Ishikawa (cell line): ENCODE measurements at regions not wholly inside any gene's neighbourhood (a gene's known extent, or its start where the extent isn't known, plus 50 kb on each side); places are given as distances from the start of the nearest gene placed in this dataset.

ENCODE experiments used
- CEBPB ChIP-seq: IDR thresholded peaks from 2 replicates; pipeline ENCODE4 v1.6.1; 2012
- CREB1 ChIP-seq: IDR thresholded peaks from 2 replicates; pipeline ENCODE4 v1.6.1; 2012; ENCODE audit warnings: low read depth
- EGR1 ChIP-seq: IDR thresholded peaks from 2 replicates; pipeline ENCODE4 v1.6.1; 2012
- EP300 ChIP-seq: IDR thresholded peaks from 2 replicates; pipeline ENCODE4 v1.6.1; 2012; ENCODE audit warnings: borderline replicate concordance
- FOXM1 ChIP-seq: IDR thresholded peaks from 2 replicates; pipeline ENCODE4 v1.6.1; 2012; ENCODE audit warnings: low read depth, borderline replicate concordance
- NFIC ChIP-seq: IDR thresholded peaks from 2 replicates; pipeline ENCODE4 v1.6.1; 2012
- RAD21 ChIP-seq: IDR thresholded peaks from 2 replicates; pipeline ENCODE4 v1.6.1; 2012; ENCODE audit warnings: low read depth
- TAF1 ChIP-seq: IDR thresholded peaks from 2 replicates; pipeline ENCODE4 v1.6.1; 2012; ENCODE audit warnings: low read depth, mild to moderate bottlenecking
- TCF12 ChIP-seq: IDR thresholded peaks from 2 replicates; pipeline ENCODE4 v1.6.1; 2012; ENCODE audit warnings: low read depth
- TEAD4 ChIP-seq: IDR thresholded peaks from 2 replicates; pipeline ENCODE4 v1.6.1; 2012
- YY1 ChIP-seq: IDR thresholded peaks from 2 replicates; pipeline ENCODE4 v1.6.1; 2012; ENCODE audit warnings: low read depth
- ZBTB7A ChIP-seq: IDR thresholded peaks from 2 replicates; pipeline ENCODE4 v1.6.1; 2012; ENCODE audit warnings: low read depth
- TF ChIP-seq, protein P1 (sequence below): IDR thresholded peaks from 2 replicates; pipeline ENCODE4 v1.6.1; 2012; ENCODE audit warnings: low read depth, mild to moderate bottlenecking
- TF ChIP-seq, protein P2 (sequence below): IDR thresholded peaks from 2 replicates; pipeline ENCODE4 v1.6.1; 2012
- TF ChIP-seq, protein P3 (sequence below): IDR thresholded peaks from 2 replicates; pipeline ENCODE4 v1.6.1; 2012

DNA sequence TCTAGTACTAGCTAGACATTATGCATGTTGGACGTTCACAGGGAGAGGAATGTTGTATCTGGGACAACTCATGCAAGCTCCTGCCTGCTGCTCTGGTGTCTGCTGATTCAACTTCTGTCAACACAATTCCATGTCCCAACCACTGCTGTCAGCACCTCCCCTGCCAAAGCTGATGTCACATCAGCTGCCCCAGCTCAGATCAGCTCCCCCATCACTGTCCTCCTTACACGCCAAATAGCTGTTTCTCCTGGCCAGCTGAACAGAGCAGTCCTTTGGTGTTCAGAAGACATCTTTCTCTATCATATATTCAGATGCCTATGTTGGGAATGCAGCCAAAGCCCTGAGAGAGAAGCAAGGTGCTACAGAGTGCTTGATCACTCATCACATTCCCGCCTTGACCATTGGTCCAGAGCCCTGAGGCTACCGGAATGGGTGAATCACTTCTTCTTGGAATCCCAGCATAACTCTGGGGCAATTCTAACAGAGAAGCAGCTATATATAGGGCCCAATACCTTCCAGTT is 223.3 kb downstream of the SEC61B start:
- TF ChIP-seq, protein P1, sequence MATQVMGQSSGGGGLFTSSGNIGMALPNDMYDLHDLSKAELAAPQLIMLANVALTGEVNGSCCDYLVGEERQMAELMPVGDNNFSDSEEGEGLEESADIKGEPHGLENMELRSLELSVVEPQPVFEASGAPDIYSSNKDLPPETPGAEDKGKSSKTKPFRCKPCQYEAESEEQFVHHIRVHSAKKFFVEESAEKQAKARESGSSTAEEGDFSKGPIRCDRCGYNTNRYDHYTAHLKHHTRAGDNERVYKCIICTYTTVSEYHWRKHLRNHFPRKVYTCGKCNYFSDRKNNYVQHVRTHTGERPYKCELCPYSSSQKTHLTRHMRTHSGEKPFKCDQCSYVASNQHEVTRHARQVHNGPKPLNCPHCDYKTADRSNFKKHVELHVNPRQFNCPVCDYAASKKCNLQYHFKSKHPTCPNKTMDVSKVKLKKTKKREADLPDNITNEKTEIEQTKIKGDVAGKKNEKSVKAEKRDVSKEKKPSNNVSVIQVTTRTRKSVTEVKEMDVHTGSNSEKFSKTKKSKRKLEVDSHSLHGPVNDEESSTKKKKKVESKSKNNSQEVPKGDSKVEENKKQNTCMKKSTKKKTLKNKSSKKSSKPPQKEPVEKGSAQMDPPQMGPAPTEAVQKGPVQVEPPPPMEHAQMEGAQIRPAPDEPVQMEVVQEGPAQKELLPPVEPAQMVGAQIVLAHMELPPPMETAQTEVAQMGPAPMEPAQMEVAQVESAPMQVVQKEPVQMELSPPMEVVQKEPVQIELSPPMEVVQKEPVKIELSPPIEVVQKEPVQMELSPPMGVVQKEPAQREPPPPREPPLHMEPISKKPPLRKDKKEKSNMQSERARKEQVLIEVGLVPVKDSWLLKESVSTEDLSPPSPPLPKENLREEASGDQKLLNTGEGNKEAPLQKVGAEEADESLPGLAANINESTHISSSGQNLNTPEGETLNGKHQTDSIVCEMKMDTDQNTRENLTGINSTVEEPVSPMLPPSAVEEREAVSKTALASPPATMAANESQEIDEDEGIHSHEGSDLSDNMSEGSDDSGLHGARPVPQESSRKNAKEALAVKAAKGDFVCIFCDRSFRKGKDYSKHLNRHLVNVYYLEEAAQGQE, result no peak
- TF ChIP-seq EGR1 (no peak), CREB1 (no peak), TEAD4 (no peak), FOXM1 (no peak), ZBTB7A (no peak), EP300 (no peak), YY1 (no peak), TCF12 (no peak), NFIC (no peak), RAD21 (no peak), CEBPB (no peak)
- TF ChIP-seq, protein P2, sequence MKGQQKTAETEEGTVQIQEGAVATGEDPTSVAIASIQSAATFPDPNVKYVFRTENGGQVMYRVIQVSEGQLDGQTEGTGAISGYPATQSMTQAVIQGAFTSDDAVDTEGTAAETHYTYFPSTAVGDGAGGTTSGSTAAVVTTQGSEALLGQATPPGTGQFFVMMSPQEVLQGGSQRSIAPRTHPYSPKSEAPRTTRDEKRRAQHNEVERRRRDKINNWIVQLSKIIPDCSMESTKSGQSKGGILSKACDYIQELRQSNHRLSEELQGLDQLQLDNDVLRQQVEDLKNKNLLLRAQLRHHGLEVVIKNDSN, result no peak
- TF ChIP-seq, protein P3, sequence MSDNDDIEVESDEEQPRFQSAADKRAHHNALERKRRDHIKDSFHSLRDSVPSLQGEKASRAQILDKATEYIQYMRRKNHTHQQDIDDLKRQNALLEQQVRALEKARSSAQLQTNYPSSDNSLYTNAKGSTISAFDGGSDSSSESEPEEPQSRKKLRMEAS, result no peak

DNA sequence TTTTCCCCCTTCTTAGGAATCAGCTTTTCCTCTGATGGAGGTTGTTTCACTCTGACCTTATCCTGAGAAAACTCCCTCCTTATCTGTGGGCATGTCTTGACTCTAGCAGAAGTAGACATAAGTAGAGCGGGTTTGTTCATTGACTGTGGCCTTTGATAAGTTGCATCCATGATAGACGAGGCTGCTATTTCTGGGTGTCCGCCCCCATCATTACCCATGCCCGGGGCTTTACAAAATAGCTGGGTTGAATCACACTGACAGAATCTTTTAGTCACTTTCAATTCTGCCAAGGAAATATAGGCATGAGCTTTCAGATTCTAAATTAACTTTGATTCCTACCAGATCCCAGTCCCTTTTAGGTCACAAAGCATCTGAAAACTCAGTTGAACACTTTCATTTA is 223.8 kb downstream of the SEC61B start:
- TF ChIP-seq CREB1 (no peak), EGR1 (no peak), EP300 (no peak), CEBPB (no peak), ZBTB7A (no peak), RAD21 (no peak), NFIC (no peak), TEAD4 (no peak)
- TF ChIP-seq, protein P3, result no peak

DNA sequence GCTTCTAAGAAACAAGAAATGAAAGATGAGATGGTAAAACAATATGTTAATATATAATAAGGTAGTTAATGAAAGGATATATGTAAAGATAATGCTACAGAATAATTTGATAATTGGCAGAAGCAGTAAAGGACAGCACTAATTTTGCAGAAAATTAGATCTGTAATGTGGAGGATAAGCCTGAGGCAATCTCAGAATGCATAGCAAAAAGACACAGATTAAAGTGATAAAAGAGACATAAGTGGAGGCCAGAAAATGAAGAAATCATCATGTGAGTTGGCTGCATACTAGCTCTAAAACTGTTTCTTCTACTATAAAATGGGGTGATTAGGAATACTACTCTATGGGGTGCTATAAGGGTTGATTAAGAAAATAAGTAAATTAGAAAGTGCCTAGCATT is 225.9 kb downstream of the SEC61B start:
- TF ChIP-seq TEAD4, result no peak
- TF ChIP-seq RAD21, result no peak
- TF ChIP-seq, protein P2, result no peak
- TF ChIP-seq, protein P3, result no peak
- no peak for TF ChIP-seq NFIC
- no peak for TF ChIP-seq TCF12
- no peak for TF ChIP-seq ZBTB7A
- TF ChIP-seq EGR1, result no peak
- TF ChIP-seq, protein P1, result no peak
- TF ChIP-seq EP300, result no peak
- TF ChIP-seq YY1, result no peak

DNA sequence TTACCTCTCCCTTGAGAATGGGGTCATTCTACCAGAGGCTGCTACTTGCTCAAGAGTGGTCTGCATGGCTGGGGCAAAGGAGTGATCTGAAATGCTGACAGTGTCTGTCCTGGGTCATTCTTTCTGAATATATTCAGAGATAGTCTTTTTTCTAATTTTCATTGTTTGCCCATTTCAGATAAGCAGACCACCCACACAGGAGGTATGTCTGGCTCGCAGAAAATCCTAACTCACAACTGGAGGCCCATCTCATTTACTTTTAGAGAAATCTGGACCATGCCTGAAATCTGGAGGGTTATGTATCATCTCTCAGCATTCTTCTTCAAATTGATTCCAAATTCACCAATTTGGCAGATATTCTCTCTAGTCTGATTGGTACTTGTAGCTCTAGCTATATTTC is 227.6 kb downstream of the SEC61B start:
- TF ChIP-seq, protein P1, result no peak
- TF ChIP-seq, protein P2, result no peak
- TF ChIP-seq CEBPB (no peak), CREB1 (no peak), RAD21 (no peak), TCF12 (no peak), YY1 (no peak), NFIC (no peak), FOXM1 (no peak), EP300 (no peak), TEAD4 (no peak), ZBTB7A (no peak), EGR1 (no peak), TAF1 (no peak)
- TF ChIP-seq, protein P3, result no peak
